ENCODE measurements at regions not wholly inside any gene's neighbourhood (a gene's known extent, or its start where the extent isn't known, plus 50 kb on each side); places are given as distances from the start of the nearest gene placed in this dataset.

DNA sequence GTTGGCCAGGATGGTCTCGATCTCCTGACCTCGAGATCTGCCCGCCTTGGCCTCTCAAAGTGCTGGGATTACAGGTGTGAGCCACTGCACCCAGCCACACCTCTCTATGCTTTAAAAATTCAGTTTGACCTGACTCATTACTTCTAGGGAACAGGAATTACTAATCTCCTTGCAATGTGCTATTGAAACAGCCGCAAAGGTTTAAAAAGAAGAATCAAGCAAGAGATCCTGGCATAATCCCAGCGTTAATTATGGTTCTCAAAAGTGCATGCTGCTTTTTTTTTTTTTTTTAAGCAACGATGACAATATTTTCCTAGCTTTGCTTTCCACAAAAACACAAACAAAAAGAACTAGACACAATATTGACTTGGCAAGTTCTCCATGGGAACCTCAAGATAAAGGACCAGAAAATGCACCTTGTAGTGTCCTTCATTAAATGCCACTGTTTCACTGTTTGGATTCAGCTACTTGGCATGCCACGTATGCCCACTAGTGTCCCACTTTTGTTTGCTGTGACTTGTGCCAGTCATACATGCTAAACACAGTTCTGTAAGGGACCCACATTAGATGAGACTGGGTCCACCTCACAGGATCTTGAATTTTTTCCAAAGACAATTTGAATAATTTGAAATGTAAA, 112.6 kb upstream of the PPARGC1A start:
- H3K36me3 Mint-ChIP-seq (ENCODE audit: insufficient read depth, unreplicated experiment): no peaks in the 10 kb centered on the region
- H3K4me1 ChIP-seq: no peaks in the 10 kb centered on the region
- CTCF ChIA-PET: no interaction called here
- H3K4me3 ChIP-seq (ENCODE audit: low read depth, low read length): no peak overlapping the region
- no peaks in the 10 kb centered on the region for H3K27me3 ChIP-seq (replicated peaks; ENCODE audit: control insufficient read depth, insufficient read depth, low read length)
- no peak overlapping the region for H3K27ac Mint-ChIP-seq (ENCODE audit: unreplicated experiment)
- TF ChIP-seq, protein P1, sequence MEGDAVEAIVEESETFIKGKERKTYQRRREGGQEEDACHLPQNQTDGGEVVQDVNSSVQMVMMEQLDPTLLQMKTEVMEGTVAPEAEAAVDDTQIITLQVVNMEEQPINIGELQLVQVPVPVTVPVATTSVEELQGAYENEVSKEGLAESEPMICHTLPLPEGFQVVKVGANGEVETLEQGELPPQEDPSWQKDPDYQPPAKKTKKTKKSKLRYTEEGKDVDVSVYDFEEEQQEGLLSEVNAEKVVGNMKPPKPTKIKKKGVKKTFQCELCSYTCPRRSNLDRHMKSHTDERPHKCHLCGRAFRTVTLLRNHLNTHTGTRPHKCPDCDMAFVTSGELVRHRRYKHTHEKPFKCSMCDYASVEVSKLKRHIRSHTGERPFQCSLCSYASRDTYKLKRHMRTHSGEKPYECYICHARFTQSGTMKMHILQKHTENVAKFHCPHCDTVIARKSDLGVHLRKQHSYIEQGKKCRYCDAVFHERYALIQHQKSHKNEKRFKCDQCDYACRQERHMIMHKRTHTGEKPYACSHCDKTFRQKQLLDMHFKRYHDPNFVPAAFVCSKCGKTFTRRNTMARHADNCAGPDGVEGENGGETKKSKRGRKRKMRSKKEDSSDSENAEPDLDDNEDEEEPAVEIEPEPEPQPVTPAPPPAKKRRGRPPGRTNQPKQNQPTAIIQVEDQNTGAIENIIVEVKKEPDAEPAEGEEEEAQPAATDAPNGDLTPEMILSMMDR (IDR thresholded peaks at IDR 0.05; ENCODE audit: insufficient read depth in 1 of 2, low read depth in 1 of 2, low read length in 1 of 2, severe bottlenecking in 1 of 2, unreplicated experiment in 1 of 2): no peak
- no peaks in the 10 kb centered on the region for H3K4me1 Mint-ChIP-seq (ENCODE audit: low read depth, unreplicated experiment)
- H3K4me3 Mint-ChIP-seq (ENCODE audit: unreplicated experiment): no peak overlapping the region
- H3K27me3 Mint-ChIP-seq (ENCODE audit: insufficient read depth, unreplicated experiment): peaks cover 12% of the 10 kb centered on the region
- BruUV-seq (replicated peaks): no TSS peak
- no peaks in the 10 kb centered on the region for H3K9me3 Mint-ChIP-seq (ENCODE audit: unreplicated experiment)
- POLR2A ChIA-PET: no interaction called here
- DNase-seq: no peak
- intact Hi-C loops (cut with micrococcal nuclease; ENCODE audit: unreplicated experiment): no loop called here
- no peaks in the 10 kb centered on the region for H3K36me3 ChIP-seq (ENCODE audit: control insufficient read depth, insufficient read depth, low read length)
- H3K9me3 ChIP-seq: no peaks in the 10 kb centered on the region

DNA sequence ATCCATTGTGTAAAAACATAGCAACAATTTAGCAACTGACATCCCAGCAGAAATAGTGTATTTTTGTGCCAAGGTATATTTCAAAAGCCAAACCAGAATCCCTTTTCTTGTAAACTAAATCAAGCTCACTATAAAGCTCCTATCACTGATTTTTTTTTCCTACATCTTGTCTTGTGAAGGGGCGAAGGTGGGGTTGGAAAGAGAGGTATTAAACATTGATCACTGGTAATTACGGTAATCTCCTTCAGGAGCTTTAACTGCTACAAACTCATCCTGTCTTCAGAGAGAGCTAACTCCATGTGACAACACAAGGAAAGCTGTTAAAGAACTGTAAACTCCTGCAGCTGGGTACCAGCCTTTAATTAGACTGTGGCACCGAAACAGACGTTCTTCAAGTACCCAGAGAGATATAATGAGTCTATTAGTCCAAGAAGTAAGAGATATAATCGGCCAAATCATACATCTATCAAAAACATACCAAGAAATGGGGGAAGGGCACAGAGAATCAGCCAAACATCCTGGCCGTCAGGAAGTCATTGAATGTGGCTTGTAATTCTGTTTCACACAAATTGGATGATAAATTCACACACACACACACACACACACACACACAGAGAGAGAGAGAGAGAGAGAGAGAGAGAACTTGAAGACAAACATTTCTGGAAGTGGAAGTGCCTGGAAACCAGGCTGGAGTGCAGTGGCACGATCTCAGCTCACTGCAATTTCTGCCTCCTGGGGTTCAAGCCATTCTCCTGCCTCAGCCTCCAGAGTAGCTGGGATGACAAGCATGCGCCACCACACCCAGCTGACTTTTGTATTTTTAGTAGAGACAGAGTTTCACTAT, 111.9 kb upstream of the PPARGC1A start:
- POLR2A ChIA-PET: no interaction called here
- no peaks in the 10 kb centered on the region for H3K36me3 ChIP-seq (ENCODE audit: control insufficient read depth, insufficient read depth, low read length)
- intact Hi-C loops (cut with micrococcal nuclease; ENCODE audit: unreplicated experiment): no loop called here
- H3K4me1 Mint-ChIP-seq (ENCODE audit: low read depth, unreplicated experiment): no peaks in the 10 kb centered on the region
- BruUV-seq (replicated peaks): no TSS peak
- no peaks in the 10 kb centered on the region for H3K9me3 Mint-ChIP-seq (ENCODE audit: unreplicated experiment)
- no peaks in the 10 kb centered on the region for H3K9me3 ChIP-seq
- no peak overlapping the region for H3K4me3 Mint-ChIP-seq (ENCODE audit: unreplicated experiment)
- TF ChIP-seq, protein P1 (IDR thresholded peaks at IDR 0.05; ENCODE audit: insufficient read depth in 1 of 2, low read depth in 1 of 2, low read length in 1 of 2, severe bottlenecking in 1 of 2, unreplicated experiment in 1 of 2): no peak
- H3K4me3 ChIP-seq (ENCODE audit: low read depth, low read length): no peak overlapping the region
- no peak for DNase-seq
- CTCF ChIA-PET: no interaction called here
- peaks cover 8% of the 10 kb centered on the region for H3K27me3 Mint-ChIP-seq (ENCODE audit: insufficient read depth, unreplicated experiment)
- H3K36me3 Mint-ChIP-seq (ENCODE audit: insufficient read depth, unreplicated experiment): no peaks in the 10 kb centered on the region
- H3K4me1 ChIP-seq: no peaks in the 10 kb centered on the region
- no peak overlapping the region for H3K27ac Mint-ChIP-seq (ENCODE audit: unreplicated experiment)
- no peaks in the 10 kb centered on the region for H3K27me3 ChIP-seq (replicated peaks; ENCODE audit: control insufficient read depth, insufficient read depth, low read length)

DNA sequence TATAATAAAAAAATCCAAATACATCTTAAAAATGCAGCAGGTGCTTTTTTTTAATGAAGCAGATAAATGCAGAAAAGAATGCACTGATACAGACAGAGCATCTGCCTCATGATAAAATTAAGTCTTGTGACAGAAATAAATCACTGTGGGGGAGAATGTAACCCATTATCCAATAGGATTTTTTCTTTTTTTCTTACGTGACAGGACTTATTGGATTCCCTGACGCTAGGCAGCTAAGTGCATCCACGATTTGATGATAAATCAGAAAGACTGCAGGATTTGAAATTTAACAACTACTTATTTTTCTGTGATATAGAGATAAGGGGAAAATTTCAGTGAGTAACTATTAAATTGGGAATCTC, 110.6 kb upstream of the PPARGC1A start:
- POLR2A ChIA-PET: no interaction called here
- Mint-ChIP-seq H3K36me3 (ENCODE audit: insufficient read depth, unreplicated experiment) (no peaks in the 10 kb centered on the region), H3K4me1 (ENCODE audit: low read depth, unreplicated experiment) (no peaks in the 10 kb centered on the region), H3K27me3 (ENCODE audit: insufficient read depth, unreplicated experiment) (peaks cover 11% of the 10 kb centered on the region), H3K4me3 (ENCODE audit: unreplicated experiment) (no peak overlapping the region), H3K9me3 (ENCODE audit: unreplicated experiment) (no peaks in the 10 kb centered on the region), H3K27ac (ENCODE audit: unreplicated experiment) (no peak overlapping the region)
- H3K36me3 ChIP-seq (ENCODE audit: control insufficient read depth, insufficient read depth, low read length): no peaks in the 10 kb centered on the region
- intact Hi-C loops (cut with micrococcal nuclease; ENCODE audit: unreplicated experiment): no loop called here
- H3K4me1 ChIP-seq: no peaks in the 10 kb centered on the region
- BruUV-seq (replicated peaks): no TSS peak
- TF ChIP-seq, protein P1 (IDR thresholded peaks at IDR 0.05; ENCODE audit: insufficient read depth in 1 of 2, low read depth in 1 of 2, low read length in 1 of 2, severe bottlenecking in 1 of 2, unreplicated experiment in 1 of 2): no peak
- no peaks in the 10 kb centered on the region for H3K9me3 ChIP-seq
- DNase-seq: no peak
- H3K27me3 ChIP-seq (replicated peaks; ENCODE audit: control insufficient read depth, insufficient read depth, low read length): no peaks in the 10 kb centered on the region
- CTCF ChIA-PET: no interaction called here
- no peak overlapping the region for H3K4me3 ChIP-seq (ENCODE audit: low read depth, low read length)
